HG03432 (cell line): ENCODE measurements at regions not wholly inside any gene's neighbourhood (a gene's known extent, or its start where the extent isn't known, plus 50 kb on each side); places are given as distances from the start of the nearest gene placed in this dataset.

ENCODE experiments used
- ATAC-seq: cut with Tn5 transposase; IDR thresholded peaks from one replicate; pipeline ENCODE4 v1.9.1; 2021; ENCODE audit warnings: mild to moderate bottlenecking, moderate library complexity; ENCODE audit not compliant: unreplicated experiment

GRCh38 chr6:54056105-54056504 is 55.1 kb upstream of the MLIP start:
- no peak for ATAC-seq

GRCh38 chr6:54057058-54057457 is 54.2 kb upstream of the MLIP start:
- no peak for ATAC-seq

- ATAC-seq, result no peak
Observed at GRCh38 chr6:54058236-54058635, 53.0 kb upstream of the MLIP start.

GRCh38 chr6:54059683-54060082 is 51.6 kb upstream of the MLIP start:
- ATAC-seq, result no peak

GRCh38 chr6:54060286-54060685 is 51.0 kb upstream of the MLIP start:
- no peak for ATAC-seq
